Lung microvascular endothelial cell (primary cell): ENCODE measurements at regions not wholly inside any gene's neighbourhood (a gene's known extent, or its start where the extent isn't known, plus 50 kb on each side); places are given as distances from the start of the nearest gene placed in this dataset.

Source experiments
- DNase-seq, 2 donors: peaks; one replicate each; pipeline versions ENCODE4 v3.0.0 to v3.0.0-alpha.2; 2010; ENCODE audit warnings: low read depth in 2 of 2

DNA sequence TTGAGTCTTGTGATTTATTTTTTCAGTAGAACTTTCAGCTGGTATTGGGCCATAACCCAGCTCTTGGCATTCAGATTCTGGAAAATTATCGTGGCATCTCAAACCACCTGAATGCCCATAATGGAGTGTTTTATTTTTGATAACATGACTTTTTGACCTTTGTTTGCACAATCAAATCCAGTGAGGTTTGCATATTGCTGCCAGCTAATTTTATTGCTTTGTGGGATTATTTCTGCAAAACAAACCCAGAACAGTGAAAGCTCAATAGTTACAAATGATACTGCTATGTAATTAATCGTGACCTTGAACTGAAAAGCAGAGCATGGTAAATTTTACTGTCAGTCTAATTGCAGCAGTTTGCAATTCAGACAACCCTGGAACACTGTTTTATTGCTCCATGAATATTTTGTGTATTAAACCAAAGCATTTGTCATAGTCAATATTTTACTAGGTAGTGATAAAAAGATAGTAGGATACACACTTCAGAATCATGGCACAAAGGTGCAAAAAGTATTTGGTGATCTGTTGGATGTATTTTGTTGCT is 255.2 kb upstream of the NAV3 start:
- no peak for DNase-seq

DNA sequence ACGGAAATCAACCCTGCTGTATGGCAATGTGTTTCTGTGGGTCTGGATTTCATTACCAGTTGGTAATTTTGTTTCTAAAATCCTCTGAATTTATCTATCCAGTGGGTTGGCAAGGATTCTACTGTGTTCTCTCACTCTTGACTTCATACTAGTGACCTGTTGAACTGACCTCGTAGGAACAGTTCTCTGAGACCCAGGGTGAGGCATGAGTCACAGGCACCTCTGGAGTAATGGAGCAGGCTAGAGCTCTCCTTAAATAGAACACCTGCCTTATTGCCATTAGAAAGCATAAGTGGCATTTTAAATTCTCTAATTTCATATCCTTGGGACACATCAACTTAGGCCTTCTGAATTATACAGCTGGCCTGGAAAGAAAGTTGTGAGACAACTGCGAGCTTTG is 258.3 kb upstream of the NAV3 start:
- DNase-seq: no peak

DNA sequence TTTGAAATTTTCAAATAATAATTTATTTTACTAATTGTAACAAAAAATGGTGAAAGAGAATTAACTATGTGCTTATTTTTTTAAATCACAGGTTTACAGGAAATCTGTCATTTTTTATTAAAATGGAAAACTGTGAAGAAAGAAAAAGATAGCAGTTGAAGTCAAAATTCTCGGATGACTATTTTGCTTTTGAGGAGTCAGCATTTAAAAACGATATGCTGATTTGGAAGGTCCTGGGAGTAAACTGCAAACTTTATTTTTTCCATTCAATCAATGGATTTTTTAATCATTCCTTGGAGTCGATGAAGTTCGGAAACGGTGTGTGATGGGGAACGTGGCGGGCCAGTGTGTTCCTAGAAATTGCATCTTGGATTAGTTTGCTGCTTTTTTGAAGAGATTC is 258.9 kb upstream of the NAV3 start:
- DNase-seq: no peak

DNA sequence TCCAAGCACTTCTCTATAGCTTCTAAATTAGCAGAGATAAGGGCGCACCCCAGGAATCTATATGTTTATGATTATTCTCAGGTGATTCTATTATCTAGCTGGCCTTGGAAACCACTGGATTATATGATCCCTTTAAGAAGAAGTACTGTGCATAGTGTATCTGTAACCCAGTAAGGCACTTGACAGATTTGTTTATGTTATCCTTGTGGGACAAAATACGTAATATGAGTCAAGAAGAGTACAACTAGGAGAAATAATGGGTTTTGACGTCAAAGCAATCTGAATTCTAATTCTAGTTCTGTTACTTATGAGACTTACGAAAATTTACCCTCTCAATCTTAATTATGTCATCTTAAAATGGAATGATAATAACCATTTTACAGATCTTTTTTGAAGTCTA is 259.6 kb upstream of the NAV3 start:
- no peak for DNase-seq

DNA sequence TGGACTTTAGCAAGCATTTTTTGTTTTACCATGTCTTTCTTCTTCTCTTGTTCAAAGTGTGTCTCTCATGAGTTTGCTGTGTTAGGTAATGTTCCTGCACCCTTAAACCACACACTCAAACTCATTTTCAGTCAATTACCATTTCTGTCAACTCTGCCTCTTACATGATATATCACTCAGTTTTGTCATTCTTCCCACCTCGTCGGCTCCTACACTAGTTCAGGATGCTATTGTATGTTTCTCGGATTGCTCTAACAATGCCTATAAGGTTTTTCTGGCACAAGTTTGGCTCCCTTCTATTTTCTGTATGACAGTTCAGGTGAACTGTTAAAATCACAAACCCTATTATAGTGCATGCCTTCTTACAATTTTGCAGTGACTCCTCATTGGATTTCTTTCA is 260.8 kb upstream of the NAV3 start:
- DNase-seq: no peak

DNA sequence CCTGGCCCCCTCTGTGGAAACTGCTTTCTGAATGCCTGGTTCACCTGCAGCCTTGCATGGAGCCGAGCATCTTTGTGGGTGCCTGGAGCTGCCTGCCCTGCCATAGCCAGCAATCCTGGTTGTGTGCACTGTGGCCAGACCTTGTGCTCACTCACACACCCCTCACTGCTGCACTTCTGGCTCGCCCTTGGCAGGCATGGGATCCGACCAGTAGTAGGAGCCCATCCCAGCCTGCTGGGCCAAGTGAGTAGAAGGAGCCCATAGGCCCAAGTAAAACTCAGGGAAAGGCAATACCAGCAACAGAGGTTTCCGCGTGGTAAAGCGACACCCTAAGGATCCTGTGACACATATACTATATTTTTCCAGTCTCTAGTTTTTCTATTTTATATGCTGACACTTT is 270.0 kb upstream of the NAV3 start:
- DNase-seq: no peak

DNA sequence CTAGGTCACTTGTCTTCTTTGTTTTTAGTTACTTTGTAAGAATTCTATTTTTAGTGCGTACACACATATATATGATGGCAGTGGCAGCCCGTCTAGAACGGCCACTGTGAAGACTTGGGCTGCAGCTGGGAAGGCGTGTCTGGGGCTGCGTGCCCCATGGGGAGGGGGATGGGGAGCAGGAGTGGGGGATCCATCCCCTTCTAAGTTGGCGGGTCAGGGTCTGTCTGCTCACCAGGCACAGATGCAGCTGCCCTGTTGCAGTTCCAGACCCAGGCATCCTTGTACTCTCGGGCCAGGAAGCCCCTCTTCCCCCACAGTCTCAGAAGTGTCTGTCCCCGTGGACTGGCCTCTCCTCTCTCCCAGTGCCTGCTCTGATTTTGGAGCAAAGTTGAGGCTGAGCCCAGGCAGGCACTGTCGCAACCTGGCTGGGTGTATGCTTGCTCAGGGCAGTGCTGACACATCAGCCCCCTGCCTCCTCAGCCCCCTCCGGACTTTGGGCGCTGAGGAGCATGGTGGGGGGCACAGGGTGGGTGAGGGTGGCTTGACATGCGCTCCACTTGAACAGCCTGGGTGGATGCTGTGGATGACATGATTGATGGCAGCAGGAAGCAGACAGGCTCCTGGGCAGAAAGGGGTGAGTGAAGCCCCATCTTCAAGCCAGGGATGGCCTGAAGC is 271.2 kb upstream of the NAV3 start:
- DNase-seq: no peak

DNA sequence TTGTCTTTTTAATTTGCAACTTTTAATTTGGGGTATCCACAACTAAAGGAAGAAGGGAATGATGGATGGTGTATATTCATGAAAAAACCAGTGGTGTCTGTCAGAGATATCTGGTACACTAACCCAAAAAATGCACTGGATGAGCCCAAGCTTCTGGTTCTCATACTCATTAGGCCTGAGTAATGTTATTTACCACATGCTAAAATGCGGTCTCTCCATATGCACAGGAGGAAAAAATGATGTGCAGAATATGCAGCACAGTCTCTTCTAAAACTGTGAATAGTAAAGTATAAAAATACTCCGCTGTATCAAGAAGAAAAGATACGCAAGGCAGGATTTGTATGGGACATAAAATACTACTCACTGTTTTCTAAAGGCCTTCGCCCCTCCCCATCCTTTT is 275.6 kb upstream of the NAV3 start:
- DNase-seq: no peak

DNA sequence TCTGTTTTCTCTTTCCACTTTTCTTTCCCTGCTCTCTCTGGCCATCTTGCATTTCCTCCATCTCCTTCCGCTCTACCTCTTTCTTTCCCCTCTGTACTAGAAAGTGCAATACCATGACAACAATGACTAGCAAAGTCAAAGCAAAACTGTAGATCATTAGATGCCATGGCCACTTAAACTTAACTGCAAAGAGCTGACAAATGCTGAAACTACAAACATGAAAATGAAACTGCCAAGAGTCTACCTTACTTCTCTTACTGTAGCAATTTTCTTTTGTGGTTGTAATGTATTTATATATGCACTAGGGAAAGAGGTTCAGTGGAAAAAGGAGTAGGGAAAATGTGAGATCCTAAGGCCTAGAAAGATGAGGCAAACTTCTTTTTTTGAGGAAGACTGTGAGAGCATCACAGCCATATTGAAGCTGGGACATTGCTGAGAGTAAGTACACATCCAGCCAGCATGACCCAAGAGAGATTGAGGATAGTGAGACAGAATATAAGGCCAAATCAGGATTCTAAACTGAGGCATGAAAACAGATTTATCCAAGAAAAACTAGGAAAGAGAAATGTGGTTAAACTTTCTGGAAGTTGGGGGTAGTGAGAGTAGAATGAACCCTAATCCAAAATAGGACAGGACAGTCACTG is 276.6 kb upstream of the NAV3 start:
- DNase-seq: no peak

DNA sequence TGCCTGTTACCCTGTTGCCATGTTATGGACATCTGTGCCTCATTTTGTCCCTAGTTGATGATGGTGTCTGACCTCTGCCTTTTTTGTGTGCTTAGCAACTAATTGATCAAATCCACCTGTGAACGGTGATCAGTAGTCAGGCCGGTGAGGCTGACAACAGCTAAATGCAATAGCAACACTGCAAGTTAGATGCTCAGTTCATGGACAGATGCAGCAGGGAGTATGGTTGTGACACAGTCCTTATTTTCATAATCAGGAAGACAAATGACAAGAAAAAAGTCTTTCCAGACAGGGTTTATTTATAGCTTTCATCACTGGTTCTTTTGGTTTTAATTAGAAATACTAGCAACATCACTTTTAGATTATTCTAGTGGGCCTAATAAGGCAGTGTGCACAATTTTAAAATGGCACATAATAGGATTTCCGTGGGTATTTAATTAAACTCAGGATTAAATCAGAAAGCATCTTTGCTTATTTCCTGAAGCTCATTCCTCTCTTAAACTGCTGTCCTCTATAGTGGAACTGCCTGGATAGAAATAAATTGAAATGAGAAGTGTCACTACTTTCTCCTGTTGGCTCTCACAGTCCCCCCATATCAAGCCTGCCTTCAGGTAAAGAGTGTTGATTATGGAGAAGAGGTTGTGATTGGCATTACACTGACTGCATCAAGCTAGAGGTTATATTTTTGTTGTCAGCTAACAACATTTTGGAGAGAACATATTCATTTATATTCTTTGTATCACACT is 281.1 kb upstream of the NAV3 start:
- no peak for DNase-seq

DNA sequence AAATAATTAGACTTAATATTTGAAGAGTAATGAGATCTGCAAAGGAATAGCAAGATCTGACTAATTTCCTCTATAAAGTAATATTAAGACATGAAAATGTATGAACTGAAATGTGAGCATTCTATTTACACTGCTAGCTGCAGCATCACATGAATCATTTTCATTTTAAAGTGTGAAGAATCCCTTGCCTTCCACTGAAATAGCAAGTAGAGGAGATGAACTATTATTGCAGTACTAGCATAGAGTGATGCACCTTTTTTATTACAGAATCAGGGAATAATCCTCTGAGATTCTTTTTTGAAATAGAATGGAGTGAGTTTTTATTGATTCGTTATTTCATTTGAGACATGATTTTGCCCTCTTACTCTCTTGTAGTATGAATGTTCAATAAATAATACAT is 281.9 kb upstream of the NAV3 start:
- DNase-seq: no peak

DNA sequence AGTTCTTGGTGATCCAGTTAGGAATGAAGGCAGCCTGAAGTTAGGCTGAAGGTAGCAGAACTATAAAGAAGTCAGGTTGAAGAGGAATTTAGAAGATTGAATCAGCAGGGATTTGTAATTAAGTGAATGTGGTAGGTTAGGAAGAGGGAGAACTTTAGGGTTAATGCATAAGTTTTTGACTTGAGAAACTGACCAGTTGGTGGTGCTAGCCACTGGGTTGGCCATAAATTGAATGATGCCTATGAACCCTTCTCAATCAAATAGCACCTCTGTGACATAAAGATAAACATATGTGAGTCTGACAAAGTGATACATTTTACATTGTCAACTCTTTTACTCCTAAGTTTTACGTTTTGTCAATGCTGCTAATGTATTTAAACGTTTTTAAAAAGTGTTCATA is 290.6 kb upstream of the NAV3 start:
- no peak for DNase-seq

DNA sequence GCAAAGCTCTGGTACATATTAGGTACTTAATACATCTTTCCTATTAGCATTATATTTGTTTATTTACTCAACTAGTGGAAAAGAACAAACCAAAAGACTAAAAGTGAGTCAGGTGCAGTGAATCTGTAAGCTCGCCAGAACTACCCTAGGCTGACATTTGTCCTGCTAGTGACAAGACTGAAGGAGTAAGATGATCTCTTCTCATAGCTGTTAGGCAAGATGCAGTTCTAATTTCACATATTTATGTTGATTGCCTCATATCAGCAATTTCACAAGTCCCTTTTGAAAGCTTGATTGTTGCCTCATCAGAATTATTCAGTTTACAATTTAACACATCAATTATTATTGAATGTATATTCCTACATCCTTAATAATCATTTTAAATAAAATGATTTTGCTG is 293.0 kb upstream of the NAV3 start:
- DNase-seq: no peak

DNA sequence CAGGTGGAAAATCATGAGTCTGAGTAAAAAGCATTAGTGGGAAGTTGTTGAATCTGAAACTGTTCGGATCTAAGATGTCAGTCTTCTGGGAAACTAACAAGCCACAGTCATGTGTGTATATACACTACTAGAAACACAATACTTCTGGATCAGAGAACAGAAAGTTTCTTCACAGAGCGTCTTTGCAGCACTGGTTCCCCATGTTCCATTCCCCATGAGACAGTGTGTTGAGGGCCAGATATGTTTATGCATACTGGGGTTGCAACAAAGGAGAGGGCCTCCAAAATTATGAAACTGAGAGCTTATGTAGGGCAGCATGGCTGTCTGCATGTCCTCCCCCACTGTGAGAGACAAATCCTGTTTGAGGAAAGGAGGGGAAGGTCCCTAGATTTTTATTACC is 295.0 kb upstream of the NAV3 start:
- no peak for DNase-seq

DNA sequence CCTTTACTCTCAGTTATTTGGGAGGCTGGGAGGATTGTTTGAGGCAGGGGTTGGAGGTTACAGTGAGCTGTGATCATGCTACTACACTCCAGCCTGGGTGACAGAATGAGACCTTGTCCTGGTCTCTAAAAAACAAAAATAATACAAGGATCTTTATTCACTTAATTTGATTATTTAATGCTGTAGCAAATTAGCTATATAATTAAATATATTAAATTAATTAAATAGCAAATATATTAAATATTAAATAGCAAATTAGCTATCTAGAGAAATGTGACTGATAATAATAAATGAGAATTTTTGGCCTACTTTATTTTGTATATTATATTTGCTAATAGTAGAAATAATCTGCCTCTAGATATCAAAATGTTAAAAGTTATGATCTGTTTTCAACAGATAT is 298.8 kb upstream of the NAV3 start:
- DNase-seq: no peak

DNA sequence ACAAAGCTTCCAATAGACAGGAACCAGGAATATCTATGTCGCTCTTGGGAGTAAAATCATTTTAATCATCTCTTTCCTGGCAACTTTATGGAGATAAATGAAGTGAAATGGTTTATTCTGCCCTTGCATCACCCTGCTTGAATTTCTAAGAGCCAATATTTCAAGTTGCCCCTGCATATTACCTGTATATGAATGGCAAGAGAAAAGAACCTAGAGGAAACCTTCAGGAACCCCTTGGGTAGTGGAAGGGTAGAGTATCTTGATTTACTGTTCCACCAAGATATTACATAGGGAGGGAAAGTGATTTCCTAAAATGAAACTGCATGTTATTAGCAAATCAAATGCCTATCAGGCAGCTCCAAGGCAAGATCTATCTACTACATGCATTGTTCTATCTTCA is 308.4 kb upstream of the NAV3 start:
- DNase-seq: no peak

DNA sequence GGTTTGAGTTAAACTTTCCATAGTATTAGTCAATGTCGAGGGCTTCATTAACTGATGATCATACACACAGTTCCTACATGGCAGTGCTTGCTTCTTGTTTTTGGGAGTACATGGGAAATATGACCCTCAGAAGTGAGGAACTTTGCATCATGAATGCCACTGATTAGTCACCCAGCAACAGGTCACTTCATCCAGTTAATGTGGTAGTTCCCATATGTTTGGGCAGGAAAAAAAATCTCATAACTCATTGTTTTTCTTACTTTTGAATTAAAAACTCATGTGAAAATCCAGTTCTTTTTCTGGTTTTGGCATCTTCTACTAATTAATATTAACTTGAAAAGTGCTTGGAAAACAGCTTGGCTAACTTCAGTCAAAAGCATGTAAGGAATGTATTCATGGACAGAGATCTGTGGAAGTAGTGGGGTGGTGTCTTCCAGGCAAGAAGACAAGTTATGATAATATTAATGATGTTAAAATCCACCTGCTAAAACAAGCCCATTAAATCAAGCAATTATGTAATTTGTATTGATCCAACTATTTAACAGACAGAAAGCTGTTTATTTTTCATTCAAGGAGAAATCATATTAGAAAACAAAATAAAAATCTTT is 309.1 kb upstream of the NAV3 start:
- DNase-seq: no peak

DNA sequence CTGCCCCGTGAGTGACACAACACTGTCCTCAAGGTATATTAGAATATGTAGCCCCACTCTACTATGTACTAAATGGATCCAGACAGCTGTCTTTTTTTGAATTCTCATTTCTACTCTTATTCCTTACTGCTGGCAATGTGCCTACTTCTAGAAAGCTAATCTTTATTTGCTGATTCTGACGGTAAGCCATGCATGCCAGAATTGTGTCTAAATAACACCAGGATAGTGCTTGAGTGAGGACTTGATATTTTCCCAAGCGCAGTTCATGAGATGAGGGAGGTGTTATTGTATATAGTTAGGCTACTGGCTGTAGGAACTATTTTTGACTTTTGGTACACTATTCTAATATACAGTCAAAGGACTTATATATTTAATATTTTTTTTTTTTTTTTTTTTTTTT is 316.2 kb upstream of the NAV3 start:
- DNase-seq: no peak

DNA sequence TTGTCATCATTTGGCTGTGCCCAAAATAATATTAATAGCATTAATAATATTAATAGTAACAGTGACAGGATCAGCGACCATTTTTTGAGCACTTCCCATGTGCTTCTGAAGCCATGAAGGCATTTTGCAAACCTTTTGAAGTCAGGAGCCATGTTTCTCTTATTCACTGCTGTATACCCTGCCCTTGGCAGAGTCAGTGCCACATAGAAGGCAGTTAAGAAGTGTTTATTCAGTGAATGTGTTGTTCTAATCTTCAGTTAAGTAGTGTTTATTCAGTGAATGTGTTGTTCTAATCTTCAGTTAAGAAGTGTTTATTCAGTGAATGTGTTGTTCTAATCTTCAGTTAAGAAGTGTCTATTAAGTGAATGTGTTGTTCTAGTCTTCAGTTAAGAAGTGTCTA is 319.7 kb upstream of the NAV3 start:
- DNase-seq: no peak

DNA sequence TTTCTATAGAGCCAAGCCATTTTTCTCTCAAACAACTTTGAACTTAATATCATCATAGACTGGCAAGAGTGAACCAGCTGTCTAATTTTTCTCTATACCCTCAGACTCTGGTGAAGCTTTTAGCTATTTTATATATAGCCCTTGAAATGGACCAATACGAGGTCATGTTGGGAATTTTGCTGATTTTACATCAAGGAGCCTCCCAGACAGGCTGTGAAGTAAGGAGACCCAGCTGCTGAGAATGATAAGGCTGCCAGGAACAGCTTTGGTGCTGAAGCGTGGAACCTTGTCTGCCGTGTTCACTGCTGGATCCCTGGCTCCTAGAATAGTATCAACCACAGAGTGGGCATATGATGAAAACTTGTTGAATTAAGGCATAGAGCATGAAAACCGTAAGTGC is 326.2 kb upstream of the NAV3 start:
- no peak for DNase-seq

DNA sequence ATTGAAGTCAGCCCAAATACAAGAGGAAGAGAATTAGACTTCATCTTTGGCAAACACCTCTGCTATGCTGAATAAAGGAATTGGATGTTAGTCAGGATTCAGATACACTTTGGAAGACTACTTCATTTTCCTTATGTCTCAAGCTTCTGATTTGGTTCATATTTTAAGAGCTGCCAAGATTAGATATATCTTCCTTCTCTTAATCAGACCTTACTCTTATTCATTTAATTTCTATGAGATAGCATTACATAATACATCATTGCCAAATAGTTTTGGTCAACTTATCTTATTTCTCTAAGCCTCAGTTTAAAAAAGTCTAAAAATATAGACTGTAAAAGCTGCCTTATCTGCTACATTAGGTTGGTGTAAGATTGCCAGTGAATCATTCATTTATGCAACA is 330.6 kb upstream of the NAV3 start:
- no peak for DNase-seq

DNA sequence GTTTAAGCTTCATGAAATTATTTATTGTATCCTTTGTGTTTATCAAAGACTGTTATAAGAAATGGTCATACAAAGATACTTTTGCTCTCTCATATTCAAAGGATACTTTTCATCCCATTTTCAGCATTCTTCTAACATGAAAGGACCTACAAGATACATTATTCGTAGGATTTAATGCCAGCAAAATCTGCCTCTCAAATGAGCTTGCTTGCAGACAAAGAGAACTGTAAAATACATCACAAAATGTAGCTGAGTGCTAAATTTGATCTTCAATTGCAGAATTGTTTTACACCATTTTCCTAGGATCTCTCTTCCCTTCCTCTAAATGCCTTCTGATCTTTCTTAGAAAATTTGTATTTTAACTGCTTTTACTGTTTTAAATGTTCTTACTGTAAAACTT is 333.0 kb upstream of the NAV3 start:
- no peak for DNase-seq
